ENCODE measurements at regions not wholly inside any gene's neighbourhood (a gene's known extent, or its start where the extent isn't known, plus 50 kb on each side); places are given as distances from the start of the nearest gene placed in this dataset.

GRCh38 chr21:38659936-38660332 is 145.8 kb upstream of the ETS2 start:
- no peaks in the 10 kb centered on the region for H3K9me3 ChIP-seq (replicated peaks in 1 of 3)
- H3K4me3 ChIP-seq, result peak overlapping the region in 1 of 4 donors; percentile 52
- H3K36me3 ChIP-seq (replicated peaks in 1 of 2), result no peaks in the 10 kb centered on the region
- 24 to 45% (median 27%) methylated on average over 8 to 16 of the region's 16 CpGs for WGBS, 4 donors
- H3K27me3 ChIP-seq, result peaks cover 40% of the 10 kb centered on the region
- no peak overlapping the region for H3K27ac ChIP-seq
- intact Hi-C loops (cut with DNase I), result no loop called here
- no peaks in the 10 kb centered on the region for H3K4me1 ChIP-seq (replicated peaks in 1 of 2)
- no peak for DNase-seq
- TF ChIP-seq POLR2A (IDR thresholded peaks at IDR 0.05) (no peak), CTCF (IDR thresholded peaks at IDR 0.05) (no peak)

- no peaks in the 10 kb centered on the region for H3K4me1 ChIP-seq (replicated peaks in 1 of 2)
- no peak for TF ChIP-seq POLR2A (IDR thresholded peaks at IDR 0.05)
- TF ChIP-seq CTCF (IDR thresholded peaks at IDR 0.05), result no peak
- no peaks in the 10 kb centered on the region for H3K9me3 ChIP-seq (replicated peaks in 1 of 3)
- H3K36me3 ChIP-seq (replicated peaks in 1 of 2), result no peaks in the 10 kb centered on the region
- peak overlapping the region in 2 of 5 donors; percentile 44 to 53 for H3K27ac ChIP-seq
- peak in 4 of 7 donors; percentile 2 to 26 (median 15) for DNase-seq
- WGBS, 4 donors, result 0 to 2% (median 1%) methylated on average over 25 to 113 of the region's 113 CpGs
- peaks cover 38% of the 10 kb centered on the region for H3K27me3 ChIP-seq
- peak overlapping the region in 1 of 4 donors; percentile 52 for H3K4me3 ChIP-seq
- intact Hi-C loops (cut with DNase I), result no loop called here
These were observed 145.2 kb upstream of the ETS2 start for GRCh38 chr21:38660333-38661196.

DNA sequence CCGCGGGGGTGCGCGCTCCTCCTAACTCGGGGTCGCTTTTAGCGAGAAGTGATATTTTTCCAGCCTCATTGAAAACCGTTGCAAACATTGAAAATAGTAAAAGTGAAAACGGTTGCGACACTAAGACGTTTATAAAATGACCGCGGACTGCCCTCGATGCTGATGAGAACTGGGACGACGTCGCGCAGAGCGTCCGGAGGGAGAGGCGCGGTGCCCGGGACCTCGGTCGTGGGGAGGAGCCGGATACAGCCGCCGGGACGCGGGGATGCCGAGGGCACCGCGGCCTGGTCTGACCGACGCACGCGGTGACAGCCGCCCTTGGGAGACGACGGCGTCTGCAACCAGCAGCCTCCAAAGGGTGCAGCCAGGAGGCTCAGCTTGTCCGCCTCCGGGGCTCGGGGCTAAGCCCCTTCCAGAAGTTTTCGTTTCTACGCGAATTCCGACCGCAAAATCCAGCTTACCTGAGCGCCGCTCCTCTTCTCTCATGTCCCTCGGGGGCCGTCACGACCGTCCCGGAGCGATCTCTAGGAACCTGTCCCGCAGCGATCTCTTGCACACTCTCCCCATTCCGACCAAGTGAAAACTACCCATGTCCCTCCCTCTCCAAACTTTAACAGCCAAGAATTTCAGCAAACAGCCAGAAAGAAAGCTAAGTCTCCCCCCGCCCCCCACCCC is 144.4 kb upstream of the ETS2 start:
- no peaks in the 10 kb centered on the region for H3K36me3 ChIP-seq (replicated peaks in 1 of 2)
- intact Hi-C loops (cut with DNase I), result no loop called here
- peak in 5 of 7 donors; percentile 18 to 55 (median 24) for DNase-seq
- 1 to 3% (median 2%) methylated on average over 40 to 61 of the region's 61 CpGs for WGBS, 4 donors
- no peaks in the 10 kb centered on the region for H3K9me3 ChIP-seq (replicated peaks in 1 of 3)
- peak overlapping the region in 1 of 4 donors; percentile 52 for H3K4me3 ChIP-seq
- peaks cover 35% of the 10 kb centered on the region for H3K27me3 ChIP-seq
- H3K4me1 ChIP-seq (replicated peaks in 1 of 2), result no peaks in the 10 kb centered on the region
- peak overlapping the region in 2 of 5 donors; percentile 44 to 53 for H3K27ac ChIP-seq
- no peak for TF ChIP-seq CTCF (IDR thresholded peaks at IDR 0.05)
- TF ChIP-seq POLR2A (IDR thresholded peaks at IDR 0.05), result no peak

DNA sequence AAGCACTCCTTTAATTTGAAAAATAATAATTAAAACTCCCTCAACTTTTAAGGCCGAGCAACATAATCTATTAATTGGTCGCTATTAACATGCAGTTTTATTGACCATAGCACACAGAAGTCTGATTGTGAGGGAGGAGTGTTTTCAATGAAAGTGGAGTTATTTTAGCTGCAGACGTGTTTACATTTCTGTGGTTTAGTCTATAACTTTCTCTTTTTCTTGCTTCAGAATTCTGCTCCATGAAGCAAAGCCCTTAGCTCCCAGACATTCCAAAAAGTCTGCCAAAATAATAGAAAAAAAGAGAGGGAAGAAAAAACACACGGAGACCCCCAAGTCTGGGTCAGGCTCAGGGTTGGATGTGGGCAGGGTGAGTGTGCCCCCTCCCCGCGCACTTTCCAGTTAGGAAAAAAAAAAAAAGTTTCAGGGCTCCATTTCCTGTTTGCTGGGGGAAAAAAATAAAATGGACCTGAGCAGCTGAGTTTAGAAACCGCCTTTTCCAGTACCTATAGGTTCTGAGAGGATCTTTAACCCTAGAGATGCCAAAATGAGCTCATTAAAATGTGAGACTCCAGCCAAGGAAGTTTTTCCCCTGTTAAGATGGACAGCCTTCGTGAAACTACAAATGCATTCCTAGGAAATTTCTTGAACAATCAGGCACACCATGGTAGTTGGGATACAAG is 143.7 kb upstream of the ETS2 start:
- TF ChIP-seq POLR2A (IDR thresholded peaks at IDR 0.05) (no peak), CTCF (IDR thresholded peaks at IDR 0.05) (no peak)
- Histone ChIP-seq H3K4me1 (replicated peaks in 1 of 2) (no peaks in the 10 kb centered on the region), H3K27me3 (peaks cover 33% of the 10 kb centered on the region), H3K36me3 (replicated peaks in 1 of 2) (no peaks in the 10 kb centered on the region), H3K4me3 (peak overlapping the region in 1 of 4 donors; percentile 52), H3K27ac (peak overlapping the region in 2 of 5 donors; percentile 44 to 50), H3K9me3 (replicated peaks in 1 of 3) (no peaks in the 10 kb centered on the region)
- 28 to 34% (median 29%) methylated on average over 8 of the region's 8 CpGs for WGBS, 4 donors
- DNase-seq, result no peak
- intact Hi-C loops (cut with DNase I), result no loop called here
